ENCODE measurements at regions not wholly inside any gene's neighbourhood (a gene's known extent, or its start where the extent isn't known, plus 50 kb on each side); places are given as distances from the start of the nearest gene placed in this dataset.

GRCh38 chr4:147084861-147085260, 139.2 kb upstream of the TTC29 start:
- no peak overlapping the region for H3K27ac Mint-ChIP-seq (ENCODE audit: unreplicated experiment)
- no peak overlapping the region for H3K4me3 Mint-ChIP-seq
- no peaks in the 10 kb centered on the region for H3K9me3 Mint-ChIP-seq
- TF ChIP-seq CTCF (conservative IDR thresholded peaks at IDR 0.05), result no peak
- peaks cover 6% of the 10 kb centered on the region for H3K4me1 Mint-ChIP-seq
- DNase-seq (ENCODE audit: low read depth, low spot score), result no peak
- H3K36me3 Mint-ChIP-seq (ENCODE audit: low read depth), result no peaks in the 10 kb centered on the region
- H3K27me3 Mint-ChIP-seq (ENCODE audit: low read depth), result no peaks in the 10 kb centered on the region

GRCh38 chr4:147085781-147086180, 140.1 kb upstream of the TTC29 start:
- Mint-ChIP-seq H3K27ac (ENCODE audit: unreplicated experiment) (no peak overlapping the region), H3K9me3 (no peaks in the 10 kb centered on the region)

GRCh38 chr4:147088146-147088545, 142.5 kb upstream of the TTC29 start:
- no peak for DNase-seq (ENCODE audit: low read depth, low spot score)
- no peak for TF ChIP-seq CTCF (conservative IDR thresholded peaks at IDR 0.05)
- Mint-ChIP-seq H3K4me3 (no peak overlapping the region), H3K36me3 (ENCODE audit: low read depth) (no peaks in the 10 kb centered on the region), H3K27me3 (ENCODE audit: low read depth) (peaks cover 3% of the 10 kb centered on the region), H3K9me3 (no peaks in the 10 kb centered on the region), H3K27ac (ENCODE audit: unreplicated experiment) (no peak overlapping the region), H3K4me1 (no peaks in the 10 kb centered on the region)

More at GRCh38 chr4:147085781-147086180, 140.1 kb upstream of the TTC29 start:
- no peaks in the 10 kb centered on the region for H3K4me1 Mint-ChIP-seq
- no peaks in the 10 kb centered on the region for H3K36me3 Mint-ChIP-seq (ENCODE audit: low read depth)
- no peak overlapping the region for H3K4me3 Mint-ChIP-seq
- no peak for TF ChIP-seq CTCF (conservative IDR thresholded peaks at IDR 0.05)
- H3K27me3 Mint-ChIP-seq (ENCODE audit: low read depth), result peaks cover 3% of the 10 kb centered on the region
- DNase-seq (ENCODE audit: low read depth, low spot score), result no peak

GRCh38 chr4:147090486-147090885, 144.8 kb upstream of the TTC29 start:
- Mint-ChIP-seq H3K4me1 (no peaks in the 10 kb centered on the region), H3K27me3 (ENCODE audit: low read depth) (peaks cover 3% of the 10 kb centered on the region), H3K9me3 (no peaks in the 10 kb centered on the region), H3K4me3 (no peak overlapping the region), H3K36me3 (ENCODE audit: low read depth) (no peaks in the 10 kb centered on the region), H3K27ac (ENCODE audit: unreplicated experiment) (no peak overlapping the region)
- DNase-seq (ENCODE audit: low read depth, low spot score), result no peak
- TF ChIP-seq CTCF (conservative IDR thresholded peaks at IDR 0.05), result no peak

- DNase-seq (ENCODE audit: low read depth, low spot score), result no peak
- Mint-ChIP-seq H3K27me3 (ENCODE audit: low read depth) (peaks cover 3% of the 10 kb centered on the region), H3K36me3 (ENCODE audit: low read depth) (no peaks in the 10 kb centered on the region), H3K9me3 (no peaks in the 10 kb centered on the region), H3K4me3 (no peak overlapping the region), H3K4me1 (no peaks in the 10 kb centered on the region), H3K27ac (ENCODE audit: unreplicated experiment) (no peak overlapping the region)
- TF ChIP-seq CTCF (conservative IDR thresholded peaks at IDR 0.05), result no peak
These were observed 147.5 kb upstream of the TTC29 start for GRCh38 chr4:147093206-147093605.

- no peaks in the 10 kb centered on the region for H3K36me3 Mint-ChIP-seq (ENCODE audit: low read depth)
- DNase-seq (ENCODE audit: low read depth, low spot score), result no peak
- no peaks in the 10 kb centered on the region for H3K9me3 Mint-ChIP-seq
- H3K27me3 Mint-ChIP-seq (ENCODE audit: low read depth), result peaks cover 3% of the 10 kb centered on the region
- H3K4me1 Mint-ChIP-seq, result no peaks in the 10 kb centered on the region
- H3K4me3 Mint-ChIP-seq, result no peak overlapping the region
- TF ChIP-seq CTCF (conservative IDR thresholded peaks at IDR 0.05), result peak; percentile 45
- H3K27ac Mint-ChIP-seq (ENCODE audit: unreplicated experiment), result no peak overlapping the region
These were observed 148.6 kb upstream of the TTC29 start for GRCh38 chr4:147094238-147094637.
